HepG2 (cell line): ENCODE measurements at regions not wholly inside any gene's neighbourhood (a gene's known extent, or its start where the extent isn't known, plus 50 kb on each side); places are given as distances from the start of the nearest gene placed in this dataset.

Experiments
- ATAC-seq: fragments of 200-7000 bp; cut with Tn5 transposase; 3 replicates; pipeline ENCODE4 v1.9.1; 2020; ENCODE audit warnings: mild to moderate bottlenecking, moderate library complexity
- BruUV-seq: library from RNA; stranded (reverse); fragments of 400-500 nt; replicated peaks from 2 replicates; lab custom pipeline; 2021; lab: Mats Ljungman, UMichigan
- CTCF ChIA-PET: fragments of 300-600 bp; formaldehyde crosslinking; extraction: SDS; loops from one replicate; lab custom pipeline; 2021; ENCODE audit warnings: low total read pairs, inconsistent platforms, low intra/inter-chr PET ratio; lab: Yijun Ruan, JAX
- POLR2A ChIA-PET: fragments of 350-600 bp; sonication (Branson Sonifier 250); formaldehyde crosslinking; loops from one replicate; lab custom pipeline; 2020; ENCODE audit warnings: antibody characterized with exemption, inconsistent platforms; lab: Yijun Ruan, JAX
- DNase-seq: peaks from one replicate; pipeline ENCODE4 v3.0.0-alpha.2; 2015; ENCODE audit warnings: low spot score
- FAIRE-seq: peaks from 3 replicates; lab custom pipeline; 2011; peaks lifted over from hg19 to GRCh38; lab: Jason Lieb, UNC
- H2AFZ ChIP-seq: one replicate; pipeline ENCODE4 v1.6.1; 2011; ENCODE audit warnings: low read length, inconsistent platforms
- H3K27ac ChIP-seq: fragments of 300-600 bp; 3 replicates; pipeline ENCODE4 v1.8.0; 2011; ENCODE audit warnings: mixed run types, mild to moderate bottlenecking, mixed read lengths, low read length, inconsistent platforms; ENCODE audit not compliant: insufficient read depth; ENCODE audit errors: extremely low read length
- H3K27me3 ChIP-seq, 2 experiments: fragments of 200-600 bp in 1 of 2; 2 replicates in 1 of 2; 3 replicates in 1 of 2; pipeline versions ENCODE4 v1.6.0 to v1.8.0; 2011; ENCODE audit warnings: low read length in 2 of 2, mild to moderate bottlenecking in 2 of 2, moderate library complexity in 2 of 2, inconsistent platforms in 1 of 2; ENCODE audit not compliant: insufficient read depth in 2 of 2, control insufficient read depth in 1 of 2
- H3K36me3 ChIP-seq, 2 experiments: fragments of 200-600 bp in 1 of 2; replicated peaks in 1 of 2; 2 replicates in 1 of 2; 3 replicates in 1 of 2; pipeline versions ENCODE4 v1.5.1 to v1.8.0; 2011; ENCODE audit warnings: low read length in 2 of 2, inconsistent platforms in 1 of 2; ENCODE audit not compliant: insufficient read depth in 2 of 2, control insufficient read depth in 1 of 2
- H3K4me1 ChIP-seq: 2 replicates; pipeline ENCODE4 v1.5.1; 2012; ENCODE audit warnings: low read length, inconsistent platforms; ENCODE audit not compliant: insufficient read depth
- H3K4me2 ChIP-seq: 2 replicates; pipeline ENCODE4 v1.6.0; 2011; ENCODE audit warnings: low read depth, low read length, inconsistent platforms
- H3K4me3 ChIP-seq, 3 experiments: fragments of 200-600 bp in 1 of 3; sonication (generic), shearing (Covaris generic) in 1 of 3; replicated peaks in 1 of 3; 2 replicates each; pipeline ENCODE4 v1.5.1; 2011 to 2016; ENCODE audit warnings: low read length in 3 of 3, inconsistent platforms in 2 of 3, low read depth in 2 of 3, mild to moderate bottlenecking in 2 of 3, control low read depth in 1 of 3, mixed read lengths in 1 of 3; ENCODE audit not compliant: insufficient read depth in 1 of 3
- H3K79me2 ChIP-seq: one replicate; pipeline ENCODE4 v1.6.1; 2011; ENCODE audit warnings: low read length, inconsistent platforms; ENCODE audit not compliant: insufficient read depth
- H3K9ac ChIP-seq: 2 replicates; pipeline ENCODE4 v1.6.0; 2011; ENCODE audit warnings: mild to moderate bottlenecking, low read depth, low read length, inconsistent platforms; ENCODE audit not compliant: insufficient read depth
- H3K9me3 ChIP-seq: 2 replicates; pipeline ENCODE4 v1.5.1; 2012; ENCODE audit warnings: mild to moderate bottlenecking, low read length
- H4K20me1 ChIP-seq: 2 replicates; pipeline ENCODE4 v1.6.0; 2011; ENCODE audit warnings: inconsistent platforms, mild to moderate bottlenecking, low read length, moderate library complexity; ENCODE audit not compliant: insufficient read depth
- CEBPB ChIP-seq: IDR thresholded peaks from 2 replicates; pipeline ENCODE4 v1.6.1; 2011; ENCODE audit warnings: low read depth, low read length, improper control_type of control experiment, borderline replicate concordance
- HCFC1 ChIP-seq: fragments of 150-350 bp; IDR thresholded peaks from 2 replicates; pipeline ENCODE4 v1.6.1; 2014; ENCODE audit warnings: low read depth, low read length
- MAFK ChIP-seq, 2 experiments: IDR thresholded peaks in 1 of 2; conservative IDR thresholded peaks in 1 of 2; 2 replicates each; pipeline ENCODE4 v1.6.1; 2011; ENCODE audit warnings: improper control_type of control experiment in 2 of 2, low read length in 2 of 2
- ONECUT2 ChIP-seq: sonication (generic); formaldehyde crosslinking; IDR thresholded peaks from 2 replicates; pipeline ENCODE4 v1.4.0; 2020; ENCODE audit warnings: missing genetic modification reagents
- PHF8 ChIP-seq: sonication (generic); formaldehyde crosslinking; IDR thresholded peaks from 2 replicates; pipeline ENCODE4 v1.5.0; 2020; ENCODE audit warnings: missing genetic modification reagents
- RERE ChIP-seq: IDR thresholded peaks from 2 replicates; pipeline ENCODE4 v1.6.1; 2016; ENCODE audit warnings: low read depth, missing genetic modification reagents, missing compliant biosample characterization
- STAG1 ChIP-seq: sonication (generic); formaldehyde crosslinking; IDR thresholded peaks from 2 replicates; pipeline ENCODE4 v1.4.0; 2020; ENCODE audit warnings: missing genetic modification reagents
- YEATS2 ChIP-seq: sonication (generic); formaldehyde crosslinking; IDR thresholded peaks from 2 replicates; pipeline ENCODE4 v1.4.0; 2020; ENCODE audit warnings: missing genetic modification reagents, borderline replicate concordance
- ZBTB38 ChIP-seq: sonication (generic); formaldehyde crosslinking; IDR thresholded peaks from 2 replicates; pipeline ENCODE4 v1.5.1; 2020; ENCODE audit warnings: mild to moderate bottlenecking, missing genetic modification reagents
- ZBTB42 ChIP-seq: sonication (generic); formaldehyde crosslinking; IDR thresholded peaks from 2 replicates; pipeline ENCODE4 v1.5.0; 2020; ENCODE audit warnings: mild to moderate bottlenecking, missing genetic modification reagents
- ZFP36L2 ChIP-seq: sonication (generic); formaldehyde crosslinking; IDR thresholded peaks from 2 replicates; pipeline ENCODE4 v1.4.0; 2020; ENCODE audit warnings: missing genetic modification reagents
- ZKSCAN5 ChIP-seq: sonication (generic); formaldehyde crosslinking; IDR thresholded peaks from 2 replicates; pipeline ENCODE4 v1.5.1; 2020; ENCODE audit warnings: mild to moderate bottlenecking, missing genetic modification reagents
- ZNF138 ChIP-seq: sonication (generic); formaldehyde crosslinking; IDR thresholded peaks from 2 replicates; pipeline ENCODE4 v1.5.0; 2020; ENCODE audit warnings: mild to moderate bottlenecking, low read depth, missing genetic modification reagents
- ZNF18 ChIP-seq: sonication (generic); formaldehyde crosslinking; IDR thresholded peaks from 2 replicates; pipeline ENCODE4 v1.8.0; 2022; ENCODE audit warnings: mild to moderate bottlenecking, missing genetic modification reagents; ENCODE audit not compliant: insufficient replicate concordance
- ZNF441 ChIP-seq: sonication (generic); formaldehyde crosslinking; IDR thresholded peaks from 2 replicates; pipeline ENCODE4 v1.7.0; 2021; ENCODE audit warnings: missing genetic modification reagents, borderline replicate concordance
- ZNF557 ChIP-seq: sonication (generic); formaldehyde crosslinking; IDR thresholded peaks from 2 replicates; pipeline ENCODE4 v1.4.0; 2020; ENCODE audit warnings: missing genetic modification reagents
- ZNF749 ChIP-seq: sonication (generic); formaldehyde crosslinking; IDR thresholded peaks from 2 replicates; pipeline ENCODE4 v1.8.0; 2022; ENCODE audit warnings: mild to moderate bottlenecking, missing genetic modification reagents, moderate library complexity, borderline replicate concordance
- WGBS: methylation state at CpG from one replicate; pipeline ENCODE4 v1.1.6; 2017; ENCODE audit warnings: low lambda C conversion rate; 5-methylcytosine and 5-hydroxymethylcytosine counted together
- in situ Hi-C: cut with HindIII; loops from 2 replicates; pipeline ENCODE4 v1.10.0; 2017; ENCODE audit warnings: low pct_unique_long_range_greater_than_20kb; ENCODE audit not compliant: extremely low pct_ligation_motif_present
- intact Hi-C: fragments of 100-400 bp; cut with micrococcal nuclease; formaldehyde crosslinking; loops from one replicate; pipeline ENCODE4 v1.10.0; 2022; ENCODE audit not compliant: unreplicated experiment

GRCh38 chrX:6985537-6985936, 162.0 kb upstream of the STS start (continued):
- no peak for TF ChIP-seq RERE (CRISPR knock-in tag)

GRCh38 chrX:6983207-6983955, 164.1 kb upstream of the STS start:
- no peaks in the 10 kb centered on the region for H3K9me3 ChIP-seq
- no peak overlapping the region for H3K4me2 ChIP-seq
- H3K4me3 ChIP-seq, result no peak overlapping the region
- ATAC-seq (no peak), DNase-seq (no peak), FAIRE-seq (no peak)
- peaks cover 16% of the 10 kb centered on the region for H3K4me1 ChIP-seq
- no peaks in the 10 kb centered on the region for H3K27me3 ChIP-seq
- intact Hi-C loops (no loop called here), in situ Hi-C loops (no loop called here)
- no peaks in the 10 kb centered on the region for H3K36me3 ChIP-seq
- 69% methylated on average over 11 of the region's 11 CpGs for WGBS
- ChIA-PET CTCF (no interaction called here), POLR2A (no interaction called here)
- H3K9ac ChIP-seq, result no peak overlapping the region
- no peak overlapping the region for H2AFZ ChIP-seq
- H4K20me1 ChIP-seq, result no peaks in the 10 kb centered on the region
- no peak overlapping the region for H3K27ac ChIP-seq
- no TSS peak for BruUV-seq
- no peaks in the 10 kb centered on the region for H3K79me2 ChIP-seq
- no peak for TF ChIP-seq ZFP36L2
- no peak for TF ChIP-seq STAG1 (CRISPR knock-in tag)
- TF ChIP-seq ZKSCAN5, result no peak
- no peak for TF ChIP-seq ZNF749 (CRISPR knock-in tag)
- TF ChIP-seq ZBTB42, result no peak
- TF ChIP-seq ZNF557 (CRISPR knock-in tag), result no peak
- no peak for TF ChIP-seq YEATS2 (CRISPR knock-in tag)
- no peak for TF ChIP-seq CEBPB
- no peak for TF ChIP-seq ONECUT2 (CRISPR knock-in tag)
- TF ChIP-seq ZNF441, result no peak
- no peak for TF ChIP-seq MAFK (conservative IDR thresholded peaks at IDR 0.05 in 1 of 2, IDR thresholded peaks at IDR 0.05 in 1 of 2; ENCODE audit: low read length in 2 of 2)
- TF ChIP-seq ZNF138 (CRISPR knock-in tag), result no peak
- no peak for TF ChIP-seq PHF8
- TF ChIP-seq ZNF18, result no peak
- no peak for TF ChIP-seq HCFC1
- TF ChIP-seq ZBTB38 (CRISPR knock-in tag), result no peak
